Hepatocyte (in vitro differentiated cells): ENCODE measurements at regions not wholly inside any gene's neighbourhood (a gene's known extent, or its start where the extent isn't known, plus 50 kb on each side); places are given as distances from the start of the nearest gene placed in this dataset.

Source experiments
- DNase-seq: peaks from one replicate; pipeline ENCODE4 v3.0.0-alpha.2; 2016; ENCODE audit warnings: low spot score
- H2AFZ ChIP-seq: fragments of 200-600 bp; sonication (generic); 2 replicates; pipeline ENCODE4 v1.6.0; 2016; ENCODE audit warnings: antibody characterized with exemption, mild to moderate bottlenecking
- H3K27ac ChIP-seq: fragments of 200-600 bp; sonication (generic); 2 replicates; pipeline ENCODE4 v1.5.1; 2016; ENCODE audit warnings: mild to moderate bottlenecking
- H3K27me3 ChIP-seq: fragments of 200-600 bp; sonication (generic); 2 replicates; pipeline ENCODE4 v1.6.1; 2016
- H3K36me3 ChIP-seq: fragments of 200-600 bp; sonication (generic); replicated peaks from 2 replicates; pipeline ENCODE4 v1.5.1; 2016; ENCODE audit warnings: low read depth; ENCODE audit not compliant: insufficient read depth
- H3K4me1 ChIP-seq: fragments of 200-600 bp; sonication (generic); 2 replicates; pipeline ENCODE4 v1.5.1; 2016; ENCODE audit warnings: mild to moderate bottlenecking, moderate library complexity; ENCODE audit not compliant: insufficient read depth
- H3K4me2 ChIP-seq: fragments of 200-600 bp; sonication (generic); 2 replicates; pipeline ENCODE4 v1.6.0; 2016
- H3K4me3 ChIP-seq: fragments of 200-600 bp; sonication (generic); 2 replicates; pipeline ENCODE4 v1.5.1; 2016; ENCODE audit warnings: mild to moderate bottlenecking
- H3K79me2 ChIP-seq: fragments of 200-600 bp; sonication (generic); 2 replicates; pipeline ENCODE4 v1.6.0; 2017; ENCODE audit warnings: mild to moderate bottlenecking
- H3K9me2 ChIP-seq: fragments of 200-600 bp; sonication (generic); replicated peaks from 2 replicates; pipeline ENCODE4 v1.6.0; 2017; ENCODE audit warnings: mild to moderate bottlenecking; ENCODE audit not compliant: insufficient read depth
- H3K9me3 ChIP-seq: fragments of 200-600 bp; sonication (generic); 2 replicates; pipeline ENCODE4 v1.5.1; 2016; ENCODE audit warnings: low read depth, mild to moderate bottlenecking
- H4K20me1 ChIP-seq: fragments of 200-600 bp; sonication (generic); 2 replicates; pipeline ENCODE4 v1.6.0; 2016; ENCODE audit warnings: mild to moderate bottlenecking; ENCODE audit not compliant: insufficient read depth, poor library complexity, severe bottlenecking
- EZH2 ChIP-seq: fragments of 200-600 bp; sonication (generic); IDR thresholded peaks from 2 replicates; pipeline ENCODE4 v1.6.1; 2016; ENCODE audit warnings: antibody characterized with exemption, mild to moderate bottlenecking, borderline replicate concordance
- EZH2phosphoT487 ChIP-seq: fragments of 200-600 bp; sonication (generic); IDR thresholded peaks from one replicate; pipeline ENCODE4 v1.6.1; 2018; ENCODE audit warnings: antibody characterized with exemption, mild to moderate bottlenecking, low read depth, moderate library complexity; ENCODE audit not compliant: unreplicated experiment, severe bottlenecking
- WGBS: methylation state at CpG from one replicate; pipeline ENCODE4 v1.1.6; 2016; ENCODE audit warnings: low lambda C conversion rate; ENCODE audit errors: missing lambda C conversion rate; 5-methylcytosine and 5-hydroxymethylcytosine counted together
- TF ChIP-seq, protein P1 (sequence below): fragments of 200-600 bp; sonication (generic); IDR thresholded peaks from 2 replicates; pipeline ENCODE4 v1.5.1; 2016; ENCODE audit warnings: antibody characterized with exemption, mild to moderate bottlenecking; ENCODE audit not compliant: poor library complexity

- Histone ChIP-seq H4K20me1 (no peaks in the 10 kb centered on the region), H3K4me3 (no peak overlapping the region), H3K27me3 (no peaks in the 10 kb centered on the region), H3K79me2 (no peaks in the 10 kb centered on the region), H3K9me2 (no peaks in the 10 kb centered on the region), H3K27ac (no peak overlapping the region), H3K36me3 (no peaks in the 10 kb centered on the region), H3K9me3 (no peaks in the 10 kb centered on the region), H2AFZ (no peak overlapping the region), H3K4me1 (no peaks in the 10 kb centered on the region), H3K4me2 (no peak overlapping the region)
- TF ChIP-seq EZH2 (no peak), EZH2phosphoT487 (no peak)
- TF ChIP-seq, protein P1, sequence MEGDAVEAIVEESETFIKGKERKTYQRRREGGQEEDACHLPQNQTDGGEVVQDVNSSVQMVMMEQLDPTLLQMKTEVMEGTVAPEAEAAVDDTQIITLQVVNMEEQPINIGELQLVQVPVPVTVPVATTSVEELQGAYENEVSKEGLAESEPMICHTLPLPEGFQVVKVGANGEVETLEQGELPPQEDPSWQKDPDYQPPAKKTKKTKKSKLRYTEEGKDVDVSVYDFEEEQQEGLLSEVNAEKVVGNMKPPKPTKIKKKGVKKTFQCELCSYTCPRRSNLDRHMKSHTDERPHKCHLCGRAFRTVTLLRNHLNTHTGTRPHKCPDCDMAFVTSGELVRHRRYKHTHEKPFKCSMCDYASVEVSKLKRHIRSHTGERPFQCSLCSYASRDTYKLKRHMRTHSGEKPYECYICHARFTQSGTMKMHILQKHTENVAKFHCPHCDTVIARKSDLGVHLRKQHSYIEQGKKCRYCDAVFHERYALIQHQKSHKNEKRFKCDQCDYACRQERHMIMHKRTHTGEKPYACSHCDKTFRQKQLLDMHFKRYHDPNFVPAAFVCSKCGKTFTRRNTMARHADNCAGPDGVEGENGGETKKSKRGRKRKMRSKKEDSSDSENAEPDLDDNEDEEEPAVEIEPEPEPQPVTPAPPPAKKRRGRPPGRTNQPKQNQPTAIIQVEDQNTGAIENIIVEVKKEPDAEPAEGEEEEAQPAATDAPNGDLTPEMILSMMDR, result no peak
- no peak for DNase-seq
- 70% methylated on average over 3 of the region's 3 CpGs for WGBS
These were observed 1052.8 kb upstream of the TMEM132C start for GRCh38 chr12:127214186-127214585.

DNA sequence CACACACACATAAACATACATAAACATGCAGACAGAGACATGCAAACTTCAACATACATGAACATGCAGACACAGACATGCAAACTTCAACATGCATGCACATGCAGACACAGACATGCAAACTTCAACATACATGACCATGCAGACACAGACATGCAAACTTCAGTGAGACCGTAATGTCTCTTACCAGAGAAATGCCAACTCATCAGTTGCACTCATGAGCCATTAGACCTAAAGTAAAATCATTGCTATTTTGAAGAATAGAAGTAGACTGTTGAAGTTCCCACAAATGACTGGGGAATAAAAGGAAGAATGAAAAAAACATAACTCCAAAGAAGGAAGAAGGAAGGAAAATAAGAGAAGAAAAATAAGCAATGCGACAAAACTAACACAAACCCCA, 1044.0 kb upstream of the TMEM132C start:
- no peaks in the 10 kb centered on the region for H4K20me1 ChIP-seq
- H2AFZ ChIP-seq, result no peak overlapping the region
- H3K79me2 ChIP-seq, result no peaks in the 10 kb centered on the region
- no peak for DNase-seq
- H3K27ac ChIP-seq, result no peak overlapping the region
- no peaks in the 10 kb centered on the region for H3K36me3 ChIP-seq
- H3K9me3 ChIP-seq, result no peaks in the 10 kb centered on the region
- no peaks in the 10 kb centered on the region for H3K9me2 ChIP-seq
- no peaks in the 10 kb centered on the region for H3K4me1 ChIP-seq
- no peak overlapping the region for H3K4me2 ChIP-seq
- TF ChIP-seq, protein P1, result no peak
- TF ChIP-seq EZH2phosphoT487, result no peak
- no peak for TF ChIP-seq EZH2
- no peaks in the 10 kb centered on the region for H3K27me3 ChIP-seq
- no peak overlapping the region for H3K4me3 ChIP-seq
- 100% methylated on average over 2 of the region's 2 CpGs for WGBS

- H3K27me3 ChIP-seq, result no peaks in the 10 kb centered on the region
- no peak overlapping the region for H3K27ac ChIP-seq
- no peaks in the 10 kb centered on the region for H4K20me1 ChIP-seq
- H3K4me2 ChIP-seq, result no peak overlapping the region
- H3K9me2 ChIP-seq, result no peaks in the 10 kb centered on the region
- no peak overlapping the region for H3K4me3 ChIP-seq
- H3K79me2 ChIP-seq, result no peaks in the 10 kb centered on the region
- no peak for TF ChIP-seq EZH2
- TF ChIP-seq, protein P1, result no peak
- TF ChIP-seq EZH2phosphoT487, result no peak
- H2AFZ ChIP-seq, result no peak overlapping the region
- no peaks in the 10 kb centered on the region for H3K36me3 ChIP-seq
- 53% methylated on average over 3 of the region's 3 CpGs for WGBS
- H3K4me1 ChIP-seq, result no peaks in the 10 kb centered on the region
- H3K9me3 ChIP-seq, result no peaks in the 10 kb centered on the region
- DNase-seq, result no peak
These were observed 1043.2 kb upstream of the TMEM132C start for GRCh38 chr12:127223731-127224130.

DNA sequence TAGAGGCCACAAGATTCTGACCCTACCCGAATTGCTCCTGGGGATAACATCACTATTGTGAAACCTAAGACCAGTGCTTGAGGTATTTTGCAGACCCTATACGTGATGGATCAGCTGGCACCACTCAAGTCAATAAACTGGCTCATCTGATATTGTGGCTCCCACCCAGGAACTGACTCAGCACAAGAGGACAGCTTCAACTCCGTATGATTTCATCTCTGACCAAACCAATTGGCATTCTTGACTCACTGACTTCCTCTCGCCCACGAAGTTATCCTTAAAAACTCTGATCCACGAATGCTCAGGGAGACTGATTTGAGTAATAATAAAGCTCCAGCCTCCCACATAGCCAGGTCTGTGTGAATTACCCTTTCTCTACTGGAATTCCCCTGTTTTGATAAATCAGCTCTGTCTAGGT, 1036.1 kb upstream of the TMEM132C start:
- H3K79me2 ChIP-seq, result no peaks in the 10 kb centered on the region
- no peaks in the 10 kb centered on the region for H3K4me1 ChIP-seq
- 74% methylated on average over 6 of the region's 6 CpGs for WGBS
- H3K9me2 ChIP-seq, result no peaks in the 10 kb centered on the region
- no peak overlapping the region for H3K27ac ChIP-seq
- no peak overlapping the region for H2AFZ ChIP-seq
- DNase-seq, result no peak
- H4K20me1 ChIP-seq, result no peaks in the 10 kb centered on the region
- no peak overlapping the region for H3K4me2 ChIP-seq
- no peaks in the 10 kb centered on the region for H3K36me3 ChIP-seq
- TF ChIP-seq EZH2phosphoT487 (no peak), EZH2 (no peak)
- TF ChIP-seq, protein P1, result no peak
- H3K4me3 ChIP-seq, result no peak overlapping the region
- no peaks in the 10 kb centered on the region for H3K9me3 ChIP-seq
- no peaks in the 10 kb centered on the region for H3K27me3 ChIP-seq
